Neuron (in vitro differentiated cells): ENCODE measurements at regions not wholly inside any gene's neighbourhood (a gene's known extent, or its start where the extent isn't known, plus 50 kb on each side); places are given as distances from the start of the nearest gene placed in this dataset.

Source experiments
- H2AFZ ChIP-seq: one replicate; pipeline ENCODE4 v1.6.1; 2013; ENCODE audit warnings: low read depth, mild to moderate bottlenecking, inconsistent platforms, low read length, moderate library complexity
- H3K27me3 ChIP-seq: one replicate; pipeline ENCODE4 v1.6.1; 2013; ENCODE audit warnings: low read length; ENCODE audit not compliant: insufficient read depth
- H3K36me3 ChIP-seq: one replicate; pipeline ENCODE4 v1.6.1; 2013; ENCODE audit warnings: low read length; ENCODE audit not compliant: insufficient read depth
- H3K4me1 ChIP-seq: one replicate; pipeline ENCODE4 v1.6.1; 2013; ENCODE audit warnings: low read length; ENCODE audit not compliant: insufficient read depth
- H3K4me3 ChIP-seq: 2 replicates; pipeline ENCODE4 v1.5.1; 2013; ENCODE audit warnings: mild to moderate bottlenecking, low read length, moderate library complexity
- H3K9me3 ChIP-seq: one replicate; pipeline ENCODE4 v1.6.1; 2013; ENCODE audit warnings: low read length

DNA sequence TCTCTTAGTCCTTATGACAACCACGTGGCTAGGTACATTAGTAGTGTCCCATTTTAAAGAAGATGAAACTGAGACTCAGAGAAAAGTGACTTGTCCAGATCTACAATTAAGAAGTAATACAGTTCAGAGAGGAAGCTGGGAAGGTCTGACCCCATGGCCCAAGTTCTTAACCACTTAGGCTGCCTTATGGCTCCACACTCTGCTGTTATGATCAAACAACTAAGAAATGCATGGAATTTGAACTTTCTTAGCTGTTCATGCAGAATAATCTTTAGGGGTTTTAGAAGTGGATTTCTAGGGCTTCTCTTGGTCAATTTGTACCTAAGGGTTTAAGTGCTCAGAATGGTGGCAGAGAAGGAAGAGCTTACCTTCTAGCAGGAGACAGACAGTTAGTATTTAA, 128.0 kb upstream of the MSX2 start:
- no peak overlapping the region for H2AFZ ChIP-seq
- H3K4me3 ChIP-seq: no peak overlapping the region
- H3K9me3 ChIP-seq: no peaks in the 10 kb centered on the region
- no peaks in the 10 kb centered on the region for H3K4me1 ChIP-seq
- no peaks in the 10 kb centered on the region for H3K36me3 ChIP-seq
- H3K27me3 ChIP-seq: no peaks in the 10 kb centered on the region

DNA sequence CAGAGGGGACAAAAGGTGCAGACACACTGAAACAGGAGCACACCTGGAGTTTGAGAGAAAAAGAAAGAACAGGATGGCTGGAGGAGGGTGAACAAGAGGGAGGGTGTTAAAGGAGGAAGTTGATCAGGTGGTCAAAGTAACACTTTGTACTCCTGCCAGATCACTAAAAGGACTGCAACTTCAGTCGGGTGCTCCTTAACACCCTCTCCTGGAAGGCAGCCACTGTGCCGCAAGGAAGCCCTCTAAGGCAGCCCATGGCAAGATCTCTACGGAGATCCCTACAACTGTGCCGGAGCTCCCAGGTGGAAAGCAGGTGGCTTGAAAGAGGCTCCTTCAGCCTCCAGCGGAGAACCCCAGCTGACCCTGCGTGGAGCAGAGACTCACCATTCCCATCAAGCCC, 124.4 kb upstream of the MSX2 start:
- Histone ChIP-seq H3K4me1 (no peaks in the 10 kb centered on the region), H3K27me3 (no peaks in the 10 kb centered on the region), H3K36me3 (no peaks in the 10 kb centered on the region), H3K4me3 (no peak overlapping the region), H2AFZ (no peak overlapping the region), H3K9me3 (no peaks in the 10 kb centered on the region)

DNA sequence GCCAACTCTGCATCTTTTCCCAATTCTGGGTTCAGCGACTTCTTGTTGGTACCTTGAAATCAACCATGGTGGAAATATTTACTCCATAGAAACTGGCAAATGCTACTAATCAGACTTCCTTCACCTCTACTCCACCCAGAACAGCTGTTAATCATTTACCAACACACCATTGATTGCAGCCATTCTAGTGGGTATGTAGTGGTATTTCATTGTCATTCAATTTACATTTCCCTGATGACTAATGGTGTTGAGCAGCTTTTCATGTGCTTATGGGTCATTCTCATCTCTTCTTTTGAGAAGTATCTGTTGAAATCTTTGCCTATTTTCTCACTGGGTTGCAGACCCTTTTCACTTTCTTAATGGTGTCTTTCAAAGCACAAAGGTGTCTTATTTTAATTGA, 122.4 kb upstream of the MSX2 start:
- Histone ChIP-seq H3K4me3 (no peak overlapping the region), H3K36me3 (no peaks in the 10 kb centered on the region), H3K9me3 (no peaks in the 10 kb centered on the region), H3K27me3 (no peaks in the 10 kb centered on the region), H2AFZ (no peak overlapping the region), H3K4me1 (no peaks in the 10 kb centered on the region)

DNA sequence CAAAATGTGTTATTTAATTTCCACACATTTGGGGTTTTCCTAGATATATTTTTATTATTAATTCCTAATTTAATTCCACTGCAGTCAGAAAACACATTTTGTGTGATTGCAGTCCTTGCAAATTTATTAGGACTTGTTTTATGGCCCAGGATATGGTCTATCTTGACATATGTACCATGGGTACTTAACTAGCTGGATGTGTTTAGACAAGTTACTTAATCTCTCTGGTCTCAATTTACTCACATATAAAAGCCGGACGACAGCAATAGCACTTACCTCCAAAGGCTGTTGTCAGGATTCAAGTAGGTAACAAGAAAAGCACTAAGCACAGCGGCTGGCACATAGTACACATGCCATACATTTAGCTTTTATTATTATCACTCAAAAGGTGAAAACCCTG, 118.2 kb upstream of the MSX2 start:
- no peaks in the 10 kb centered on the region for H3K27me3 ChIP-seq
- H3K36me3 ChIP-seq: no peaks in the 10 kb centered on the region
- H2AFZ ChIP-seq: no peak overlapping the region
- no peaks in the 10 kb centered on the region for H3K9me3 ChIP-seq
- H3K4me1 ChIP-seq: no peaks in the 10 kb centered on the region
- no peak overlapping the region for H3K4me3 ChIP-seq

DNA sequence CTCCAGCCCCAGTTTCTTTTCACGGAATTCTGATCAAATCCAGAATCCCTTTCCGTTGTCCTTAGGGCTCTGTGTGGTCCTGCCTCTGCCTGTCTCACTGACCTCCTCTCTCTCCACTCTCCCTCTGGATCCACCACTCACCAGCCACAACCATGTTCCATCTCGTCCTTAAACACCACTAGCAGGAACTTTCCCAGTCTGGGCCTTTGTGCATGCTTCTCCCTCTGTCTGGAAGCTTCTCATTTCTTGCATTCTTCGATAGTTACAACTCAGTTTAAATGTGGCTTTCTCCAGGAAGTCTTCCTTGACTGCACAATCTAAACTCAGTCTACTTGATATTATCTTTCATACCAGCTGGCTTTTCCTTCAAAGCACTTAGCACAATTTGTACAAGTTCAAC, 117.7 kb upstream of the MSX2 start:
- Histone ChIP-seq H3K27me3 (no peaks in the 10 kb centered on the region), H2AFZ (no peak overlapping the region), H3K9me3 (no peaks in the 10 kb centered on the region), H3K4me3 (no peak overlapping the region), H3K36me3 (no peaks in the 10 kb centered on the region), H3K4me1 (no peaks in the 10 kb centered on the region)

DNA sequence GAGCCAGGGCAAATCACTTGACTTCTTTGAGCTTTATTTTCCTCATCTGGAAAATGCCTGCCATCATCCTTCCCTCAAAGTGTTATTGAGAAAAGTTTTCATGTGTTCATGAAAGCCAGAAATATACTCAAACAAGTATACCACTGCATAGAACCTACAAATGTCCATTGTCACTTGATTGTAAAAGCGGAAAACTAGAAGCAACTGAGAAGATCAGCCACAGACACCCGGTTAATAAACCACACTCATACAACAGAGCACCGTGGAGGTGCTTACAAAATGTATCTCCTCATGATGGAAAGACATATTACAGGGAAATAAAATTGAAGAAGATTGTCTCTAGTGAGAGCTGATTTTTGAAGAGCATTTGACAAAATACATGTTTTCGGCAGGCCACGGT, 117.2 kb upstream of the MSX2 start:
- H3K9me3 ChIP-seq: no peaks in the 10 kb centered on the region
- H3K27me3 ChIP-seq: no peaks in the 10 kb centered on the region
- no peak overlapping the region for H3K4me3 ChIP-seq
- H2AFZ ChIP-seq: no peak overlapping the region
- no peaks in the 10 kb centered on the region for H3K36me3 ChIP-seq
- H3K4me1 ChIP-seq: no peaks in the 10 kb centered on the region

DNA sequence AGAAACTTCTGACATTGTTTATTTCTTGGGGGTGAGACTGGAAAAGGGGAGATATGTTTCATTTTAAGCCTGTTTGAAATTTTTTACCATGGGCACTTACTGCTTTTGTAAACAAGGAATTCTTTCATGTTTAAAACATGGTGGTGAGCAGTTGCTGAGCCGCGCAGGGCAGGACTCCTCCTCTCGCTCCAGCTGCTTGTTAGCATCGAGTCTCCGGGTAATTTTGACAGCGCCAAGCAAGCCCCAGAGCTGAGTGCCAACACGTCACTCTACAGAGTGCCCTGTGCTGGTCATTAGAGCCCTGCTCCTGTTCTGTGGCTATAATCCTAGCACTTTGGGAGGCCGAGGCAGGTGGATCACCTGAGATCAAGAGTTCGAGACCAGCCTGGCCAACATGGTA, 116.5 kb upstream of the MSX2 start:
- Histone ChIP-seq H2AFZ (no peak overlapping the region), H3K4me3 (no peak overlapping the region), H3K4me1 (no peaks in the 10 kb centered on the region), H3K27me3 (no peaks in the 10 kb centered on the region), H3K9me3 (no peaks in the 10 kb centered on the region), H3K36me3 (no peaks in the 10 kb centered on the region)

DNA sequence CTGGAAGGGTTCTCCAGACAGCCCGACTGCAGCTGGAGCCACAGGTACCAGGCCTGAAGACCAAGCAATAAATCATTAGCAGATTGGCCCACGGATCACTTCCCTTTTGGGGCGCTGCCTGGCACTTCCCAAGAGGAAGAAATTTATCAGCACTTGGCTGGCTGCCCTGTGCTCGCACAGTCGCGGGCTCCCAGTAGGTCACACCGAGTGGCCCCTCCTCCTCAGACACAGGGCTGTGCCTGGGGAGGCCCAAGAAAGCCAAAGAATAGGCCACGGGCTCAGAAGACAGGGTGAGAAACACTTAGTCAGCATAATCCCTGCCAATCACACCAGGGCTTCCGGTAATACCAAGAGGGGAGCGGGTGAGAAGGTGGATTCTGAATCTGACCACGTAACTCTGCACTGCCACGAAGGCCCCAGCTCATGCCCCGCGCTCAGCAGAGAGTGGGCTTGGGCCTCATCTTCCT, 115.7 kb upstream of the MSX2 start:
- H2AFZ ChIP-seq: no peak overlapping the region
- no peaks in the 10 kb centered on the region for H3K36me3 ChIP-seq
- no peaks in the 10 kb centered on the region for H3K4me1 ChIP-seq
- no peak overlapping the region for H3K4me3 ChIP-seq
- H3K27me3 ChIP-seq: no peaks in the 10 kb centered on the region
- no peaks in the 10 kb centered on the region for H3K9me3 ChIP-seq

DNA sequence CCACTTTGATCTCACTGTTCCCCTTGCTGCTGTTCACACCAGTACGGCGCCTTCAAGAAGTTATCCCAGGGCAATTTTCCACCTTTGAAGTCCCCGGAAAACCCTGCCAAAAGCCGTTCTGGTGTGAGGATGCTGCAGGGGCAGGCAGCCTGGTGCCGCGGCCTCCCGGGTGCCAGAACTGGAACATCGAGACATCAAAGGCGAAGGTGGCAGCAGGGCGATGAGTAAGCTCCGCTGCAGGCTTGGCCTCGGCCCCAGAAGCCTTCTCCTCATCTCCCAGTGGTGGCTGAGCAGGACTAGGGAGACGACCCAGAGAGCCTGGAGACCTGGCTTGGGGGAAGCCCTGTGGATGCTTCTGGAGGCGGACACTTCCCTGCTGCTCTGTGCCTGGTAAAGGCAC, 115.3 kb upstream of the MSX2 start:
- H3K4me3 ChIP-seq: no peak overlapping the region
- no peaks in the 10 kb centered on the region for H3K36me3 ChIP-seq
- no peak overlapping the region for H2AFZ ChIP-seq
- no peaks in the 10 kb centered on the region for H3K27me3 ChIP-seq
- H3K4me1 ChIP-seq: no peaks in the 10 kb centered on the region
- H3K9me3 ChIP-seq: no peaks in the 10 kb centered on the region

DNA sequence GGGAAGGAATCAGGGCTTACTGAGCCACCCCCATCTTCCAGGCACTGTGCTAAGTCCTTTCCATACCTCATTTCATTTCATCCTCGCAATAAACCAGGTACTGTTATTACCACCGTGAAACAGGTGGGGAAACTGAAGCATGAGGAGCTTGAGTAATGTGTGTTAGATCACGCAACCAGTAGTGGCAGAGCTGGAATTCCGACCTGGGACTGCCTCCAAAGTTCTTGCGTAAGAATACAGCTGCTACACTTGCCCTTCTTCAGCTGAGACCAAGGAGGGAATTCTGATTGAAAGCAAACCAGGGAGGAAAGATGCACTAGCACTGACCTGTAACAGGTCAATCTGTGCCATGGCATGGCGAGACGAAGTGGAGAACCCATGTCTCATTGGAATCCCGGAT, 113.4 kb upstream of the MSX2 start:
- H2AFZ ChIP-seq: no peak overlapping the region
- no peaks in the 10 kb centered on the region for H3K4me1 ChIP-seq
- no peaks in the 10 kb centered on the region for H3K9me3 ChIP-seq
- H3K36me3 ChIP-seq: no peaks in the 10 kb centered on the region
- no peaks in the 10 kb centered on the region for H3K27me3 ChIP-seq
- H3K4me3 ChIP-seq: no peak overlapping the region

DNA sequence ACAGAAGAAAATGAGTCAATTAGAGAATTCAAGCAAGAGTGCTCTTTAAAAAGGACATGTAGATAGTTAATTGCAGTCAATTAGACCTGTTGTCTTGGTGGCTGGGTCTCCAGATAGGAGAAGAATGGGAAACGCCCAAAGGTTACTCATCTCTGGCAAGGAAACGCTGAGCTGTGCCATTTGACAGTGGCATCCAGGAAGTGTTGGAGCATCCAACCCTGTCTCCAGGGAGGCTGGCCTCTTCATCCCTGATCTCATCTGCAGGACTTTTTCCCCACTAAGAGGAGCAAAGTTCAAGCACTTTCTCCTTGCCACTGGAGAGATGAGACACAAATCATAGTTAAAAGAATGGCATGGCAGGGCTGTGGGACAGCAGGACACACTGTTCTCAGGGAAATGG, 111.7 kb upstream of the MSX2 start:
- H2AFZ ChIP-seq: no peak overlapping the region
- no peaks in the 10 kb centered on the region for H3K9me3 ChIP-seq
- H3K36me3 ChIP-seq: no peaks in the 10 kb centered on the region
- no peaks in the 10 kb centered on the region for H3K27me3 ChIP-seq
- H3K4me3 ChIP-seq: no peak overlapping the region
- no peaks in the 10 kb centered on the region for H3K4me1 ChIP-seq

DNA sequence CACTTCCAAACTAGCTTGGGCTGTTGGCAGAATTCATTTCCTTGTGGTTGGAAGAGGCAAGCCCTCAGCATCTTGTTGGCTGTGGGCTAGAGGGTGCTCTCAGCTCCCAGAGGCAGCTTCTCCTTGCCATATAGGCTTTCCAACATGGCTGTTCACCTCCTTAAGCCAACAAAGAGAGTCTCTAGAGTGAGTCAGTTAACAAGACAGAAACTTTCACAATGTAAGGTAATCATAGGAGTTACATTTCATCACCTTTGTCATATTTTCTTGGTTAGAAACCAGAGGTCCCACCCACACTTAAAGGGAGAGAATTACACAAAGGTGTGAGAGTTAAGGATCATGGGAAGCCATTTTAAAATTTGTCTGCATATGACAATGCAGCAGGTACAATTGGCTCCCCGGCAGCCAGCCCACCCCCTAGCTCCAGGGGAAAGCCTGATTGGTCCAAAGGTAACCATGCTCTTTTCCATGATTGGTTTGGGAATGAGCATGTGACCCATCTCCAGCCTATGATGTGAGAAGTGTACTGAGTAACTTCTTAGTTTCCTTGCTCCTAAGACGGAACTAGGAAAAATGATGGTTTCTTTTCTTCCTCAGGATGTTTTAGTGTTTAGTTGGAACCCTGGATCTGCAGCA, 109.8 kb upstream of the MSX2 start:
- no peaks in the 10 kb centered on the region for H3K36me3 ChIP-seq
- H3K9me3 ChIP-seq: no peaks in the 10 kb centered on the region
- no peak overlapping the region for H3K4me3 ChIP-seq
- no peaks in the 10 kb centered on the region for H3K4me1 ChIP-seq
- H2AFZ ChIP-seq: no peak overlapping the region
- H3K27me3 ChIP-seq: no peaks in the 10 kb centered on the region

DNA sequence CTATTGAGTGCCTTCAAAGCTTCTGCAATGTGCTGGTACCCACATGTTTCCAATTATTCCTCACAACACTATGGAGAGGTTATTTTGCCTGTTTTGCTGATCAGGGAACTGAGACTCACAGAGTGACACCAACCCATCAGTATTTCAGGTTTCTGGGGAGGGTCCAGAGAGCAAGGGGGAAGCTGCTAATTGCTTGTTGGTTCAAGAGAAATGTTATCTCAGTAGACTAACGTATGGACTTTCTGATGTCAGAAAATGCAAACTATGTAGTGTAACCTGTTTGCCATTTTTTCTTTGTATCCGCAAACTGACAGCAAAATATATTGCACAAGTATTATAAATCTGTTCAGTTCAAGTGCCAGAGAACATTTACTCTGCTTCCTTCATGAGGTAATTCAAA, 108.3 kb upstream of the MSX2 start:
- no peaks in the 10 kb centered on the region for H3K36me3 ChIP-seq
- H3K4me3 ChIP-seq: no peak overlapping the region
- H3K27me3 ChIP-seq: no peaks in the 10 kb centered on the region
- no peaks in the 10 kb centered on the region for H3K9me3 ChIP-seq
- no peaks in the 10 kb centered on the region for H3K4me1 ChIP-seq
- H2AFZ ChIP-seq: no peak overlapping the region

DNA sequence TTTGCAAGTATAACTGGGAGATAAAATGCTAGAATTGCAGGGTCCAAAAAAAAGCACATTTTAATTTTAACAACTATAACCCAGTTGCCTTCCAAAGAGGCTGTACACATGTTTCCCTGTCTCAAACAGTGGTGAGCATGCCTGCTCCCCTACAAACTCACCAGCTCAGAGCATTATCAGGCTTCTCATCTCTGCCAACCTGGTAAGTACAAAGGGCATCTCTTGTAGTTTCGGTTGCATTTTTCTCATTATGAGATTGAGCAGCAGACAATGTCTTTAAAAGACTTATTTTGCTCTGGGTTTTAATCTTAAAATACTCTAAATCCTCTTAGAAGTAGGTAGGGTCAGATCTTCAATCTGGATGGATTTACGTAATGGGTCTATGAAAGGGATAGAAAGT, 107.1 kb upstream of the MSX2 start:
- Histone ChIP-seq H3K4me3 (no peak overlapping the region), H3K4me1 (no peaks in the 10 kb centered on the region), H3K9me3 (no peaks in the 10 kb centered on the region), H3K36me3 (no peaks in the 10 kb centered on the region), H2AFZ (no peak overlapping the region), H3K27me3 (no peaks in the 10 kb centered on the region)
